C1 segment of cervical spinal cord (tissue), 14 donors: ENCODE measurements at regions not wholly inside any gene's neighbourhood (a gene's known extent, or its start where the extent isn't known, plus 50 kb on each side); places are given as distances from the start of the nearest gene placed in this dataset.

Source experiments
- DNase-seq, 14 donors: peaks; one replicate each; lab custom pipeline; 2025; lab: John Stamatoyannopoulos, UW

- DNase-seq = no peak
Observed at GRCh38 chr12:91973813-91974212, 171.8 kb downstream of the BTG1 start.

- DNase-seq = no peak
Observed at GRCh38 chr12:91972896-91973295, 172.8 kb downstream of the BTG1 start.

GRCh38 chr12:91968777-91969171, 176.9 kb downstream of the BTG1 start:
- DNase-seq = no peak

- no peak for DNase-seq
Observed at GRCh38 chr12:91968076-91968776, 177.4 kb downstream of the BTG1 start.

- DNase-seq = no peak
Observed at GRCh38 chr12:91967590-91967989, 178.1 kb downstream of the BTG1 start.

- DNase-seq = peak in 1 of 14 donors; percentile 22
Observed at GRCh38 chr12:91965781-91966180, 179.9 kb downstream of the BTG1 start.

GRCh38 chr12:91964501-91964900, 181.1 kb downstream of the BTG1 start:
- DNase-seq = no peak

GRCh38 chr12:91959220-91959619, 186.4 kb downstream of the BTG1 start:
- no peak for DNase-seq

- DNase-seq = no peak
Observed at GRCh38 chr12:91958816-91959215, 186.8 kb downstream of the BTG1 start.

GRCh38 chr12:91954747-91955146, 190.9 kb downstream of the BTG1 start:
- DNase-seq = no peak

- DNase-seq = peak in 1 of 14 donors; percentile 72
Observed at GRCh38 chr12:91954326-91954725, 191.3 kb downstream of the BTG1 start.

GRCh38 chr12:91952916-91953315, 192.7 kb downstream of the BTG1 start:
- DNase-seq = no peak

GRCh38 chr12:91951571-91951970, 194.1 kb downstream of the BTG1 start:
- DNase-seq = no peak

- DNase-seq = no peak
Observed at GRCh38 chr12:91948504-91948903, 197.1 kb downstream of the BTG1 start.

GRCh38 chr12:91947459-91947858, 198.2 kb downstream of the BTG1 start:
- DNase-seq = no peak

GRCh38 chr12:91944637-91945036, 201.0 kb downstream of the BTG1 start:
- DNase-seq = no peak

- no peak for DNase-seq
Observed at GRCh38 chr12:91940826-91941570, 204.6 kb downstream of the BTG1 start.

GRCh38 chr12:91940322-91940721, 205.3 kb downstream of the BTG1 start:
- DNase-seq = no peak

GRCh38 chr12:91937706-91938105, 207.9 kb downstream of the BTG1 start:
- DNase-seq = no peak

GRCh38 chr12:91937009-91937408, 208.6 kb downstream of the BTG1 start:
- no peak for DNase-seq

GRCh38 chr12:91935296-91935695, 210.3 kb downstream of the BTG1 start:
- no peak for DNase-seq

GRCh38 chr12:91931111-91931510, 214.5 kb downstream of the BTG1 start:
- DNase-seq = no peak

- DNase-seq = no peak
Observed at GRCh38 chr12:91928501-91928900, 217.1 kb downstream of the BTG1 start.
